GM12875 (cell line): ENCODE measurements at regions not wholly inside any gene's neighbourhood (a gene's known extent, or its start where the extent isn't known, plus 50 kb on each side); places are given as distances from the start of the nearest gene placed in this dataset.

Experiments
- H3K4me3 ChIP-seq: one replicate; pipeline ENCODE4 v1.5.1; 2011; ENCODE audit warnings: low read depth, low read length, control low read depth
- CTCF ChIP-seq: IDR thresholded peaks from 2 replicates; pipeline ENCODE4 v1.5.1; 2011; ENCODE audit warnings: low read depth, mild to moderate bottlenecking, control low read depth, inconsistent platforms, low read length, moderate library complexity, borderline replicate concordance; ENCODE audit not compliant: insufficient read depth

GRCh38 chr17:77863814-77864161 lies 94.7 kb upstream of the TNRC6C start:
- no peak for TF ChIP-seq CTCF
- no peak overlapping the region for H3K4me3 ChIP-seq

- no peak overlapping the region for H3K4me3 ChIP-seq
- TF ChIP-seq CTCF = no peak
These were observed 94.0 kb upstream of the TNRC6C start for GRCh38 chr17:77864234-77865111.

- H3K4me3 ChIP-seq = no peak overlapping the region
- no peak for TF ChIP-seq CTCF
These were observed 93.3 kb upstream of the TNRC6C start for GRCh38 chr17:77865112-77865611.

GRCh38 chr17:77865716-77866115 lies 92.8 kb upstream of the TNRC6C start:
- no peak for TF ChIP-seq CTCF
- H3K4me3 ChIP-seq = no peak overlapping the region

GRCh38 chr17:77867308-77867781 lies 91.2 kb upstream of the TNRC6C start:
- no peak for TF ChIP-seq CTCF
- H3K4me3 ChIP-seq = no peak overlapping the region

GRCh38 chr17:77867976-77868713 lies 90.4 kb upstream of the TNRC6C start:
- no peak for TF ChIP-seq CTCF
- no peak overlapping the region for H3K4me3 ChIP-seq

- no peak overlapping the region for H3K4me3 ChIP-seq
- no peak for TF ChIP-seq CTCF
These were observed 89.4 kb upstream of the TNRC6C start for GRCh38 chr17:77869041-77869599.
